GM21423 (cell line): ENCODE measurements at regions not wholly inside any gene's neighbourhood (a gene's known extent, or its start where the extent isn't known, plus 50 kb on each side); places are given as distances from the start of the nearest gene placed in this dataset.

Experiments used
- ATAC-seq: cut with Tn5 transposase; IDR thresholded peaks from one replicate; pipeline ENCODE4 v1.9.1; 2021; ENCODE audit warnings: mild to moderate bottlenecking, moderate library complexity; ENCODE audit not compliant: unreplicated experiment

DNA sequence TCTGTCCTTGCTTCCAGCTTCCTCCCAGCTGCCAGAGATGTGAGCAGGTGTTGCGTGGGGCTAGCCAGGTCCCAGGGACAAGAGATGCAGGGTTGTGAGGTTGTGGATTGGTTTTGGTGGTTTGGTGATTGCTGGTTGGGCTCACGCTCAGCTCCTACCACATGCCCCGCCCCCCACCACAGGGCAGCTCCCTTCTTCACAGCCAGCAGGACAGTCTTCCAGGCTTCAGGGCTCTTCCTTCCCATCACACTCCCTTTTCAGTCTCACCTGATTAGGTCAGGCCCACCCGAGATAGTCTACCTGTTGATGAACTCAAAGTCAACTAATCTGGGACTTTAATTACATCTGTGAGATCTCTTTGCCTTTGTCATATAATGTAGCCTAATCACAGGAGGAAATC, 52.0 kb upstream of the GLI2 start:
- no peak for ATAC-seq

DNA sequence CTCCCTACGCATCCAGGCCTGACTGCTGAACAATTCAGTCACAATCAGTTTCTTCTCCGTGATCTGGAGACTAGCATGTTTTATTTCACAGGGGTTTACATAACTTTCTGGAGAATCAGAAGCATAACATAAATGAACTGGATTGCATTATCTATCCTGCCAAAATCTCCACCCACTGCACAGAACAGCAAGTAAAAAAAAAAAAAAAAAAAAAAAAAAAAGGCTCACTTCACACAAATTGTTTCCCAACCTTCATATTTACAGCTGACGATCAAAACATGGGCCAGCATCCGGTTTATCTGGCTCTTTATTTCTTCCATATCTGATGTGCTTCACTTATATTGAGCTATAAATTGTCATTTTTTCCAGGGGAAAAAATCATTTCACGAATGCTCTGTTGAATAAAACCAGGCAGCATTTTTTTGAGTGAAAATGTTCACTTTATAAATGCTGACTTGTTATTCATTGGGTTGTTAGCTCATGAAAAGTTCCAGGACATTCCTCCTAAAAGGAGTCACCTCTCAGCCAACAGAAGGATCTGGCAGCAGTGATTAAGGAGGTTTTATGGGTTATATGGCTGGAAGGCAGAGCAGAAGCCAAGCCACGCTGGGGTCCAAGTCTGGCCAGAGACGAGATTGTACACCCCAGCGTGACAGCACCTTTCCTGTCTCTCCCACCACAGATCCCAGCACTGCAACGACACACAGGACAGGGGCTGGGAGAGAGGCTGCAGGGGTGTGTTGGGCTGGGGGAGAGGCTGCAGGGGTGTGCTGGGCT, 51.2 kb upstream of the GLI2 start:
- ATAC-seq, result no peak

DNA sequence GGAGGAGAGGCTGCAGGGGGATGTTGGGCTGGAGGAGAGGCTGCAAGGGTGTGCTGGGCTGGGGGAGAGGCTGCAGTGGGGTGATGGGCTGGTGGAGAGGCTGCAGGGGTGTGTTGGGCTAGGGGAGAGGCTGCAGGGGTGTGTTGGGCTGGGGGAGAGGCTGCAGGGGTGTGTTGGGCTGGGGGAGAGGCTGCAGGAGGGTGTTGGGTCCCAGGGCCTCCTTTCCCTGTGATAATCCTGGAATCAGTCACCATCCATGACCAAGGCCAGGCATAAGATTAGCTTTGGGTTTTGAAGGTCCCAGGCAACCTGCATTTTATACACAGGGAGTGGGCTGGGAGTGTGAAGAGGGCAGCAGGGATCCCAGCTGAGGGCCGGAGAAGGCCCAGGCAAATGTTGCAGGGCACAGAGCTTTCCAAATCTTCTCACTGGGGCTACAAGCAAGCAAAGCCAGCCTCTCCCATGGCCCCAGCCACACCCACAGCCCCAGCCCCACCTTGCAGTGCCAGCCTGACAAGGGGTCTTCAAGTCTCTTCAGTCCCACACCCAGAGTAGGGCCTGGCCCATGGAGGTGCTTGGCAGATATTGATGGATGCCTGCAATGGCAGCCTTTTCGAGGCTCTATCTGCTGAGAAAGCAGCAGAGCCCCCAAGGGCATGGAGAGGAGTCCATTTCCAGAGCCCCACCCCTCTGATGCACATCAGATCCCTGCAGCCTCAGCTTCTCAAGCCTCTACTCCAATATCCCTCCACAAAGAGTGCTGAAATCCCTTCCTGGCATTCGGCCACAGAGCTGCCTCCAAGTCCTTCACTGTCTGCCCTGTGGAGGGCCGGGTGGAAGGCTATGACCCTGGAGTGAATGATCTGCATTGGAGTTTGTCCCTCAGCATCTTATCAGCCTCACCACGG, 50.3 kb upstream of the GLI2 start:
- ATAC-seq, result no peak
